ENCODE measurements at regions not wholly inside any gene's neighbourhood (a gene's known extent, or its start where the extent isn't known, plus 50 kb on each side); places are given as distances from the start of the nearest gene placed in this dataset.

- TF ChIP-seq ERG (CRISPR knock-in tag; IDR thresholded peaks at IDR 0.05) (no peak), IRF1 (CRISPR knock-in tag; IDR thresholded peaks at IDR 0.05) (no peak), ZNF121 (CRISPR knock-in tag; IDR thresholded peaks at IDR 0.05) (no peak), RELA (CRISPR knock-in tag; IDR thresholded peaks at IDR 0.05; ENCODE audit: borderline replicate concordance) (no peak), NFE2L1 (CRISPR knock-in tag; IDR thresholded peaks at IDR 0.05) (no peak), FOXP4 (CRISPR knock-in tag; IDR thresholded peaks at IDR 0.05) (no peak), SMAD3 (CRISPR knock-in tag; IDR thresholded peaks at IDR 0.05; ENCODE audit: borderline replicate concordance) (no peak), ETV6 (CRISPR knock-in tag; IDR thresholded peaks at IDR 0.05) (no peak), SP1 (CRISPR knock-in tag; conservative IDR thresholded peaks at IDR 0.05) (no peak), KAT7 (CRISPR knock-in tag; IDR thresholded peaks at IDR 0.05; ENCODE audit: borderline replicate concordance) (no peak), GTF2I (CRISPR knock-in tag; conservative IDR thresholded peaks at IDR 0.05) (no peak), ZSCAN18 (CRISPR knock-in tag; IDR thresholded peaks at IDR 0.05) (no peak)
Observed at GRCh38 chr3:161671141-161671540, 174.5 kb downstream of the OTOL1 start (continued).

- peaks cover 22% of the 10 kb centered on the region for H3K9me3 Mint-ChIP-seq
- no peak overlapping the region for H3K4me3 Mint-ChIP-seq
- H3K36me3 Mint-ChIP-seq, result peaks cover 21% of the 10 kb centered on the region
- CTCF ChIA-PET, result no interaction called here
- peaks cover 33% of the 10 kb centered on the region for H3K4me1 Mint-ChIP-seq
- no peak overlapping the region for H3K27ac Mint-ChIP-seq
- POLR2A ChIA-PET, result no interaction called here
- peaks cover 7% of the 10 kb centered on the region for H3K27me3 Mint-ChIP-seq (ENCODE audit: low read depth)
- DNase-seq (ENCODE audit: low spot score) (no peak), ATAC-seq (no peak; the same call in 1 of the 2 replicates)
- no peak for TF ChIP-seq GTF2I (CRISPR knock-in tag; conservative IDR thresholded peaks at IDR 0.05)
- no peak for TF ChIP-seq SMAD4 (CRISPR knock-in tag; IDR thresholded peaks at IDR 0.05)
- TF ChIP-seq EMX1 (CRISPR knock-in tag; IDR thresholded peaks at IDR 0.05), result no peak
- TF ChIP-seq TEAD1 (CRISPR knock-in tag; IDR thresholded peaks at IDR 0.05), result no peak
- no peak for TF ChIP-seq KAT7 (CRISPR knock-in tag; IDR thresholded peaks at IDR 0.05; ENCODE audit: borderline replicate concordance)
- TF ChIP-seq MYBL2 (CRISPR knock-in tag; IDR thresholded peaks at IDR 0.05), result no peak
- TF ChIP-seq FOXP4 (CRISPR knock-in tag; IDR thresholded peaks at IDR 0.05), result no peak
- no peak for TF ChIP-seq E2F1 (CRISPR knock-in tag; IDR thresholded peaks at IDR 0.05)
- TF ChIP-seq STAT6 (CRISPR knock-in tag; conservative IDR thresholded peaks at IDR 0.05; ENCODE audit: low read depth), result no peak
- TF ChIP-seq CREM (CRISPR knock-in tag; IDR thresholded peaks at IDR 0.05), result no peak
- no peak for TF ChIP-seq ZNF416 (CRISPR knock-in tag; IDR thresholded peaks at IDR 0.05)
- TF ChIP-seq USF2 (CRISPR knock-in tag; IDR thresholded peaks at IDR 0.05), result no peak
- TF ChIP-seq ZNF263 (CRISPR knock-in tag; IDR thresholded peaks at IDR 0.05; ENCODE audit: low read depth), result no peak
- no peak for TF ChIP-seq ZNF425 (CRISPR knock-in tag; conservative IDR thresholded peaks at IDR 0.05)
Observed at GRCh38 chr3:161672478-161672877, 175.9 kb downstream of the OTOL1 start.

All from WTC11 (cell line).